ENCODE measurements at regions not wholly inside any gene's neighbourhood (a gene's known extent, or its start where the extent isn't known, plus 50 kb on each side); places are given as distances from the start of the nearest gene placed in this dataset.

DNA sequence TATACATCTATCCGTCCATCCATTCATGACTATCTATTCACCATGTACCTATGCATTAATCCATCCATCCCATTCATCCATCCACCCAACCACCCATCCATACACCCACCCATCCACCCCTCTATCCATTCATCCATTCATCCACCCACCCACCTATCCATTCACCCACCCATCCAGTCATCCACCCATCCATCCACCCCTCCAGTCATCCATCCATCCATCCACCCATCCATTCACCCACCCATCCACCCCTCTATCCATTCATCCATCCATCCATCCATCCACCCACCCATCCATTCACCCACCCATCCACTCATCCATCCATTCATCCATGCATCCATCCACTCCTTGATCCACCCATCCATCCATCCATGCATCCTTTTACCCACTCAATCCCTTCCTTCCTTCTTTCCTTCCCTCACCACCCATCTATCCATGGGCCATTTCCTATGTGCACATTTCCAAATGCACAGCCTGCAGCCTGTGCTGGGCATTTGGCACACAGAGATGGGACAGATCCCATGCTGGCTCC lies 100.8 kb upstream of the ADRA2C start:
- no peak overlapping the region for H3K27ac Mint-ChIP-seq

DNA sequence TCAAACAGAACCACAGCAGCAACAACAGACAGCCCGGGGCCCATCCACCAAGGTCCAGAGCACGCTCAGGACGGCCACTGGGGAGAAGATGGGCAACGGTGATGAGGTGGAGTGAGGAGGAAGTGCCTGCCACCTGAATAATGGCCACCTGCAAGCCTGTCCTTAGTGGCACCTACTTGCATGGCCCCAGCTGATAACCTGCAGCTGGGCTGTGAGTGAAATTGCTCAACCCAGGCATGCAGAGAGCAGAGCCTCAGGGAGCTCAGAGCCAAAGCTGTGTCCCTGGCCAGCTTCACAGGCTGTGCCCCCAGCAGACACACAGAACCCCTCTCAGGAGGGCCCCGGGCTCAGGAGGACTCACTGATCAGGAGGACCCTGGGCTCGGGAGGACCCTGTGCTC lies 102.4 kb upstream of the ADRA2C start:
- no peaks in the 10 kb centered on the region for H3K36me3 ChIP-seq (ENCODE audit: insufficient read depth, low read length)
- CTCF ChIA-PET = no interaction called here
- intact Hi-C loops (cut with DNase I, micrococcal nuclease) = no loop called here
- H3K4me1 ChIP-seq (ENCODE audit: insufficient read depth, low read length) = no peaks in the 10 kb centered on the region
- Mint-ChIP-seq H3K27me3 (peaks cover 19% of the 10 kb centered on the region), H3K4me3 (no peak overlapping the region), H3K9me3 (peaks cover 2% of the 10 kb centered on the region), H3K4me1 (ENCODE audit: low read depth) (no peaks in the 10 kb centered on the region), H3K27ac (no peak overlapping the region), H3K36me3 (ENCODE audit: low read depth) (no peaks in the 10 kb centered on the region)
- POLR2A ChIA-PET = no interaction called here
- no peak for ATAC-seq (ENCODE audit: poor library complexity)
- H3K27ac ChIP-seq (ENCODE audit: low read depth in 1 of 2, low read length in 2 of 2) = no peak overlapping the region
- H3K27me3 ChIP-seq (ENCODE audit: control insufficient read depth in 1 of 2, insufficient read depth in 2 of 2, low read length in 2 of 2) = peaks cover 0 to 8% of the 10 kb centered on the region in 2 experiments
- peaks cover 0 to 18% of the 10 kb centered on the region in 2 experiments for H3K9me3 ChIP-seq (ENCODE audit: control insufficient read depth in 1 of 2, insufficient read depth in 1 of 2, low read length in 2 of 2)
- no peak overlapping the region for H3K4me3 ChIP-seq (ENCODE audit: low read length)
- TF ChIP-seq, protein P1, sequence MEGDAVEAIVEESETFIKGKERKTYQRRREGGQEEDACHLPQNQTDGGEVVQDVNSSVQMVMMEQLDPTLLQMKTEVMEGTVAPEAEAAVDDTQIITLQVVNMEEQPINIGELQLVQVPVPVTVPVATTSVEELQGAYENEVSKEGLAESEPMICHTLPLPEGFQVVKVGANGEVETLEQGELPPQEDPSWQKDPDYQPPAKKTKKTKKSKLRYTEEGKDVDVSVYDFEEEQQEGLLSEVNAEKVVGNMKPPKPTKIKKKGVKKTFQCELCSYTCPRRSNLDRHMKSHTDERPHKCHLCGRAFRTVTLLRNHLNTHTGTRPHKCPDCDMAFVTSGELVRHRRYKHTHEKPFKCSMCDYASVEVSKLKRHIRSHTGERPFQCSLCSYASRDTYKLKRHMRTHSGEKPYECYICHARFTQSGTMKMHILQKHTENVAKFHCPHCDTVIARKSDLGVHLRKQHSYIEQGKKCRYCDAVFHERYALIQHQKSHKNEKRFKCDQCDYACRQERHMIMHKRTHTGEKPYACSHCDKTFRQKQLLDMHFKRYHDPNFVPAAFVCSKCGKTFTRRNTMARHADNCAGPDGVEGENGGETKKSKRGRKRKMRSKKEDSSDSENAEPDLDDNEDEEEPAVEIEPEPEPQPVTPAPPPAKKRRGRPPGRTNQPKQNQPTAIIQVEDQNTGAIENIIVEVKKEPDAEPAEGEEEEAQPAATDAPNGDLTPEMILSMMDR (IDR thresholded peaks at IDR 0.05) = no peak
- no peak for DNase-seq

More for the DNA sequence above, 100.8 kb upstream of the ADRA2C start:
- DNase-seq = no peak
- H3K27ac ChIP-seq (ENCODE audit: low read depth in 1 of 2, low read length in 2 of 2) = no peak overlapping the region
- Mint-ChIP-seq H3K27me3 (peaks cover 11% of the 10 kb centered on the region), H3K36me3 (ENCODE audit: low read depth) (no peaks in the 10 kb centered on the region), H3K4me1 (ENCODE audit: low read depth) (no peaks in the 10 kb centered on the region), H3K9me3 (peaks cover 2% of the 10 kb centered on the region), H3K4me3 (no peak overlapping the region)
- H3K4me3 ChIP-seq (ENCODE audit: low read length) = no peak overlapping the region
- H3K36me3 ChIP-seq (ENCODE audit: insufficient read depth, low read length) = no peaks in the 10 kb centered on the region
- intact Hi-C loops (cut with DNase I, micrococcal nuclease) = no loop called here
- H3K9me3 ChIP-seq (ENCODE audit: control insufficient read depth in 1 of 2, insufficient read depth in 1 of 2, low read length in 2 of 2) = peaks cover 0 to 22% of the 10 kb centered on the region in 2 experiments
- ChIA-PET CTCF (no interaction called here), POLR2A (no interaction called here)
- no peaks in the 10 kb centered on the region for H3K27me3 ChIP-seq (ENCODE audit: control insufficient read depth in 1 of 2, insufficient read depth in 2 of 2, low read length in 2 of 2)
- H3K4me1 ChIP-seq (ENCODE audit: insufficient read depth, low read length) = no peaks in the 10 kb centered on the region
- TF ChIP-seq, protein P1 (IDR thresholded peaks at IDR 0.05) = no peak
- no peak for ATAC-seq (ENCODE audit: poor library complexity)

- intact Hi-C loops (cut with DNase I, micrococcal nuclease) = no loop called here
- Histone ChIP-seq H3K36me3 (ENCODE audit: insufficient read depth, low read length) (no peaks in the 10 kb centered on the region), H3K4me1 (ENCODE audit: insufficient read depth, low read length) (no peaks in the 10 kb centered on the region), H3K27ac (ENCODE audit: low read depth in 1 of 2, low read length in 2 of 2) (no peak overlapping the region), H3K27me3 (ENCODE audit: control insufficient read depth in 1 of 2, insufficient read depth in 2 of 2, low read length in 2 of 2) (peaks cover 2 to 8% of the 10 kb centered on the region in 2 experiments), H3K9me3 (ENCODE audit: control insufficient read depth in 1 of 2, insufficient read depth in 1 of 2, low read length in 2 of 2) (peaks cover 0 to 18% of the 10 kb centered on the region in 2 experiments), H3K4me3 (ENCODE audit: low read length) (no peak overlapping the region)
- POLR2A ChIA-PET = no interaction called here
- no peaks in the 10 kb centered on the region for H3K9me3 Mint-ChIP-seq
- CTCF ChIA-PET = no interaction called here
- no peak overlapping the region for H3K4me3 Mint-ChIP-seq
- H3K36me3 Mint-ChIP-seq (ENCODE audit: low read depth) = no peaks in the 10 kb centered on the region
- no peak for DNase-seq
- TF ChIP-seq, protein P1 (IDR thresholded peaks at IDR 0.05) = no peak
- H3K27ac Mint-ChIP-seq = no peak overlapping the region
- H3K27me3 Mint-ChIP-seq = peaks cover 20% of the 10 kb centered on the region
- no peaks in the 10 kb centered on the region for H3K4me1 Mint-ChIP-seq (ENCODE audit: low read depth)
- no peak for ATAC-seq (ENCODE audit: poor library complexity)
These were observed 103.7 kb upstream of the ADRA2C start for GRCh38 chr4:3662516-3662915.
